HCT116 (cell line): ENCODE measurements at regions not wholly inside any gene's neighbourhood (a gene's known extent, or its start where the extent isn't known, plus 50 kb on each side); places are given as distances from the start of the nearest gene placed in this dataset.

Experiments
- ATF3 ChIP-seq: IDR thresholded peaks from 2 replicates; pipeline ENCODE4 v1.6.1; 2012
- EGR1 ChIP-seq: IDR thresholded peaks from 2 replicates; pipeline ENCODE4 v1.6.1; 2012; ENCODE audit warnings: low read depth
- ELF1 ChIP-seq: IDR thresholded peaks from 2 replicates; pipeline ENCODE4 v1.6.1; 2012; ENCODE audit warnings: low read depth, borderline replicate concordance
- EZH2 ChIP-seq: fragments of 200-600 bp; sonication (generic); IDR thresholded peaks from 2 replicates; pipeline ENCODE4 v1.6.1; 2017; ENCODE audit warnings: antibody characterized with exemption, mixed run types
- EZH2phosphoT487 ChIP-seq: fragments of 200-600 bp; IDR thresholded peaks from 2 replicates; pipeline ENCODE4 v1.6.1; 2018; ENCODE audit warnings: antibody characterized with exemption, borderline replicate concordance
- POLR2A ChIP-seq: IDR thresholded peaks from 2 replicates; pipeline ENCODE4 v1.7.0; 2011; ENCODE audit warnings: borderline replicate concordance; ENCODE audit not compliant: insufficient read depth, insufficient read length; ENCODE audit errors: extremely low read depth
- POLR2AphosphoS5 ChIP-seq: IDR thresholded peaks from 2 replicates; pipeline ENCODE4 v1.6.1; 2011; ENCODE audit warnings: mild to moderate bottlenecking, low read depth, low read length, moderate library complexity
- RAD21 ChIP-seq: IDR thresholded peaks from 2 replicates; pipeline ENCODE4 v1.6.1; 2012; ENCODE audit warnings: low read depth, mild to moderate bottlenecking
- REST ChIP-seq: IDR thresholded peaks from 2 replicates; pipeline ENCODE4 v1.6.1; 2012; ENCODE audit warnings: low read depth
- SIN3A ChIP-seq: IDR thresholded peaks from 2 replicates; pipeline ENCODE4 v1.6.1; 2012; ENCODE audit warnings: low read depth
- TF ChIP-seq, protein P1 (sequence below), 3 experiments: fragments of 200-600 bp in 1 of 3; sonication (generic) in 1 of 3; IDR thresholded peaks in 2 of 3; conservative IDR thresholded peaks in 1 of 3; 2 replicates each; pipeline ENCODE4 v1.5.1; 2012 to 2017; ENCODE audit warnings: low read depth in 2 of 3, low read length in 2 of 3, antibody characterized with exemption in 1 of 3, borderline replicate concordance in 1 of 3, control low read depth in 1 of 3, mild to moderate bottlenecking in 1 of 3, mixed read lengths in 1 of 3, mixed run types in 1 of 3, moderate library complexity in 1 of 3; ENCODE audit not compliant: insufficient read depth in 1 of 3
- TF ChIP-seq, protein P2 (sequence below): IDR thresholded peaks from 2 replicates; pipeline ENCODE4 v1.6.1; 2012

GRCh38 chr5:88956416-88956815, 73.4 kb upstream of the MEF2C start:
- TF ChIP-seq, protein P1, sequence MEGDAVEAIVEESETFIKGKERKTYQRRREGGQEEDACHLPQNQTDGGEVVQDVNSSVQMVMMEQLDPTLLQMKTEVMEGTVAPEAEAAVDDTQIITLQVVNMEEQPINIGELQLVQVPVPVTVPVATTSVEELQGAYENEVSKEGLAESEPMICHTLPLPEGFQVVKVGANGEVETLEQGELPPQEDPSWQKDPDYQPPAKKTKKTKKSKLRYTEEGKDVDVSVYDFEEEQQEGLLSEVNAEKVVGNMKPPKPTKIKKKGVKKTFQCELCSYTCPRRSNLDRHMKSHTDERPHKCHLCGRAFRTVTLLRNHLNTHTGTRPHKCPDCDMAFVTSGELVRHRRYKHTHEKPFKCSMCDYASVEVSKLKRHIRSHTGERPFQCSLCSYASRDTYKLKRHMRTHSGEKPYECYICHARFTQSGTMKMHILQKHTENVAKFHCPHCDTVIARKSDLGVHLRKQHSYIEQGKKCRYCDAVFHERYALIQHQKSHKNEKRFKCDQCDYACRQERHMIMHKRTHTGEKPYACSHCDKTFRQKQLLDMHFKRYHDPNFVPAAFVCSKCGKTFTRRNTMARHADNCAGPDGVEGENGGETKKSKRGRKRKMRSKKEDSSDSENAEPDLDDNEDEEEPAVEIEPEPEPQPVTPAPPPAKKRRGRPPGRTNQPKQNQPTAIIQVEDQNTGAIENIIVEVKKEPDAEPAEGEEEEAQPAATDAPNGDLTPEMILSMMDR (IDR thresholded peaks at IDR 0.05 in 2 of 3, conservative IDR thresholded peaks at IDR 0.05 in 1 of 3; ENCODE audit: borderline replicate concordance in 1 of 3, insufficient read depth in 1 of 3, low read depth in 2 of 3, low read length in 2 of 3) = no peak
- TF ChIP-seq ELF1 (no peak), EZH2phosphoT487 (no peak), RAD21 (no peak), ATF3 (no peak), POLR2A (no peak), EZH2 (no peak), SIN3A (no peak), POLR2AphosphoS5 (no peak), EGR1 (no peak), REST (no peak)
- TF ChIP-seq, protein P2, sequence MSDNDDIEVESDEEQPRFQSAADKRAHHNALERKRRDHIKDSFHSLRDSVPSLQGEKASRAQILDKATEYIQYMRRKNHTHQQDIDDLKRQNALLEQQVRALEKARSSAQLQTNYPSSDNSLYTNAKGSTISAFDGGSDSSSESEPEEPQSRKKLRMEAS = no peak
